Stimulated activated CD4-positive, alpha-beta T cell treated with anti-CD3 and anti-CD28 coated beads, Interleukin-4, amount 100 ng/mL, for 4 hours (primary cell): ENCODE measurements at regions not wholly inside any gene's neighbourhood (a gene's known extent, or its start where the extent isn't known, plus 50 kb on each side); places are given as distances from the start of the nearest gene placed in this dataset.
"Not testable (repeated sequence)": the region's sequence is repeated elsewhere in the genome, so short reads cannot be mapped to it uniquely, and the experiment has no call there.

Source experiments
- DNase-seq, 2 experiments: peaks; one replicate each; pipeline ENCODE4 v3.0.0-alpha.2; 2020

DNA sequence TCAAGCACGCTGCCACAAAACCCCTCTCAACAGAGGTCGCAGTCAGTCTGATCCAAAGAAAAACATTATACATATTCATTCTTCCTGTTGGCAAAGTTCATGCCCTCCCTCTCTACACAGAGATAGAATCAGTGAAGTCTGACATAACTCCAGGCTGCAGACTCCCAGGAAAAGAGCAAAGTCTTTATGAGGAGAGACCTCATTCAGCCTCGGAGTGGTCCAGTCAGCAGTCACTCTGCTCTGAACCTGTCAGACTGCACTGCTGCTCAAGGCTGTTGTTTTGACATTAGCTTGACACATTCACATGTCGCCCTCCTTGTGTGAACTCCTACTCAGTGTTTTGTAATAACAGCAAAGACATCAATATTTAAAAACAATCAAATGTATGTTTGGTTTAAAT, 241.2 kb upstream of the G2E3 start:
- no peak for DNase-seq

DNA sequence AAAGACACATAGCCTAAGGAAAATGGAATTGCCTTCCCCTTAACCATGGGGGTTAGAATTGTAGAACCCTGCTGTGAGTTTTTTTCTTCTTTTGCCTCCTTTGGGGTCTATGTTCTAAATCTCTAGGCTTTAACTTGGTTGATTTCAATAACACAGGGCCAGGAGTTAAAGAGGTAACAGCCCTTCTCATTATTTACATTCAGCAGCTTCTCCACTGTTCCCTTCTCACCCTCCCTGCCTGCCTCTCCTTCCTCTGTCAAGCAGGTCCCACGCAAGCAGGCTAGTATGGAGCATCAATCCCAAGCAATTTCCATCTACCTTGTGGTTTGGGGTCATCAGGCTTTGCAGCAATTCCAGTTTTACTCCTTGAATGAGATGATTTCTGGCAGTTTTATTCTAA, 236.1 kb upstream of the G2E3 start:
- no peak for DNase-seq

DNA sequence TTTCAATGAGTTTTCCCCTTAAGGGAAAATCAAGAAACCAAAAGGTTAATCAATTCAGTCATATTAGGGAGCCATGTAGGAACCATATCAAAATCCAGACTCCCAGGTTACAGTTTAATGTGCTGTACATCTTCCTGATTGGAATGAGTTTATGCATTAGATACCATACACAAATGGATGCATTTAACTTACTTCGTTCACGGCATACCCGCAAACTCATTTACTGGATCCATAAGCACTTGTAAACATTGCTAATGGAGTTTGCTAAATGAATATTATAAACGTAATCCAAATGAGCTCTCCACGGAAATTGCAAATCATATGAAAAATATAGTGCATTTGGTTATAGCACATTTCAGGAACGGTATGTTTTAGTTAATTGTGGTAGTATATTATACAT, 228.9 kb upstream of the G2E3 start:
- DNase-seq, result no peak

DNA sequence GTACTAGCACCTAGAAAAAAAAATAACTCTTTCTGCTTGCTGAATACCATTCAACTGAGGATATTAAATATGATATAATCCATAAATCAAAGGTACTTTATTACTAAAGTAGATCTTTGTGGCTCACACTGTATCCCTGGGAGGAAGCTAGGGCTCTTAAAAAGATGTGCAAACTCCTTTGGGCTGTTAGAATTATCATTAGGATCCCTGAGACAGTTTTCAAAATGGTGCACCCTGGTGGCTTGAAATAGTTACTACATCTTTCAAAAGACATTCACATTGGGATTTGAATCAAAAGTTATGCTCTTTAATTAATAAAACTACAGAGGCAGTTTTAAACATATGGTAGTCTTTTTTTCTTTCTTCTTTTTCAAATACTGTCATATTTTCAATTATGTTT, 228.5 kb upstream of the G2E3 start:
- no peak for DNase-seq

DNA sequence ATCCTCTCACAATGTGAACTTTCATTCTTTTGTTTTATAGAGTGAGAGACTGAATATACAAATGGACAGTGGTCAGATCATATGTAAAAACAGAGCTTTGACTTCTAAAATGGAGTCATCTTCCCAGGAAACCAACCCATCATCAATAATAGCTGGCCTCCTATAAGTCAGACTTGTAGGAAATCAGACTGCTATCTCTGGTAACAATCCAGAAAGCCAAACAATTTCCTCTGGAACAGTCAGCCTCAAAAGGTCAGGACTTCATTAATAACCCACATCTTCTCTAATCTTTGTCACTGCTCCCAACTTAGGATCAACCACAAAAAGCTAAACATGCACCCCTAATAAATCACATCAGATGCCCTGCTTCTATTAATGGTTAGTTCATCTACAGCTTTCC, 227.9 kb upstream of the G2E3 start:
- no peak for DNase-seq

DNA sequence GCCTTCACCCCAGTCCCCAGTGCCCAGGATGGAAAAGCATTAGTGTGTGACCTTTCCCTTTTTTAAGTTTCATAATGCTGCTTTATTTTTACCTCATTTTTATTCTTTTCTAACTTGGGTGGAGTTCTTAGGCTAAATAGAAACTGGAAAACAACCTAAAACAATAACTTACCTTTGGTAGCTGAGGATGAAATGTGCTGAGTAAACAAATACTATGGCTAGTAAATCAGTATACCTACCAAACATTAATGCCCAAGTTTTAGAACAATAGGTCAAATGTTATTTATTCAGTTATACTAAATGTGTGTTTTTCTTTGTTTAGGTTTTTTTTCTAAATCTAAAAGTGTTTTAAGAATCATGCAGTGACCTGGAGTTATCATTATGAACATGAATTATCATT, 226.6 kb upstream of the G2E3 start:
- DNase-seq, result no peak

DNA sequence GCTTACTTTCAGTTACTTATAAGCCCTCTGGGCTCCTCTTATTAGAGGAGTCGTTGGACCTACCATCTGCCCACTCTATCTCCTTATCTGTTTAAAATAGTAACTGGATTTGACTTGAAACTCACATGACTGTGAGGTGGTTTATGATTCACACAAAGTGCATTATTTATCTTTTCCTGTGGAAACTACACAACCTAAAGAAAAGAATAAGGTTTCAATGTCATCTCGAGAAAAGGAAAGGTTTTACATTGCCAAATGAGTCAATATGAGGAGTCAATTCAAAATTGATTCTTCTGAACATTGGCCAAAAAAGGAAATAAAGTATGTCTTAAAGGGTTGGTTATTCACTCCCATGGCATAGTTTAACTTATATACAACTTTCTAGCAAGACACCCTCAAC, 225.0 kb upstream of the G2E3 start:
- DNase-seq, result no peak

DNA sequence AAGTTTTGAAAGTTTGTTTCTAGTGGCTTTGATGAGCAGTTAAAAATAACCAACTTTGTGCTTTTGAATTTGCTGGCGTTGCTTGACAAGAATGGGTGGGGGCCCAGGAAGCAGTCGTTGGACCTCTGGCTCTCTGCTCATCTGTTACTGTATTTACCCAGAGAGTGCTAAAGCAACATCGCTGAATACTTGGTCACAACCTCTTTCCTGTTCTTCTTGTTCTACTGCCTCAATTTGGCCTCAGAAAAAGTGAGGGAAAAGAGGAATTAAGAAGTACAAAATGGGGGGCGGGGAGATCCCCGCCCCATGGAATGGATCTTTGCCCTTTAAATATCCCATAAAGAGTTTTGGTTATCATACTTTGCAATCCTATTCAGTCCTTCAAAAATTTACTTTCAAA, 221.5 kb upstream of the G2E3 start:
- DNase-seq, result no peak

DNA sequence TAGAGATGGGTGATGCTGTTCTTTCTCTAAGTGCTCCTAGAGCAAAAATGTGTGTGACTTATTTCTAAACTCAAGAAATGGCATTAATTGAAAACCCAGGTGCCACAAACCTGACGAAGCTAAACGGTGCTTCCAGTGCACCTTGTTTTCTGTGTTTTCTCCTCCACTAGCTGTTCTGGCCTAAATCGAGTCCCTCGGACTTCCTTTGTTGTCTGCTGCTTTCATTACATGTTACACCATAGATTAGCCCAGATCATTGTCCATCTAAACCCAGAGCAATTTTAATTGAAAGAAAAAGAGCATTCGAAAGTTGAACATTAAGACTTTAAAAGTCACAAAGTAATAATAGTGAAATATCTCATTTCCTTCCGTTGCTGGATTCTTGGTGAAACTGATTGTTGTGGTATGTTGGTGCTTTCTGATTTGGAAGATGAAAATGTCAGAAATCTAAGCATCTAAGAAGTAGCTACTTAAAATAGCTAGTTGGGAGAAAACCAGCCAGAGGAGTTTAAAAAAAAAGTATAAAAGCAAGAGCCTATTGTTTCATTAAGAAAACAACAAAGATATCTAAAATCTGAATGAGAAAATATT, 219.6 kb upstream of the G2E3 start:
- DNase-seq, result no peak

DNA sequence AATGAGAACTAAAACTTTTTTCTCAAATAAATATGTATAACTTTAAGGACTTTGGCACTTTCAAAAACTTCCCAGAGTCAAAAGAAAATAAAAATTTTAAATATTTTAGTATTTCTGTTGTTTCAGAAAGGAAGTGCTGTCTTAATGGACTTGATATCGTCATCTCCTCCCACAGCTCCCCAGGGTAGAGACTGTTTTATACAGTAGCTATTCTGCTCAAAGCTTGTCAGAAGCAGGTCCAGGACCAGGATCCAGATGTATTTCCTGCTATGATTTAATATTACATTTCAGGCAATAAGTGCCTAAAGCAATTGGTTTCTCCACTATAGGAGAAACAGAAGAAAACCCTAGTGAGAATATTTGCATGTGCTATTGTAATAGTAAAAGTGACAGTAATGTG, 218.5 kb upstream of the G2E3 start:
- DNase-seq, result no peak

DNA sequence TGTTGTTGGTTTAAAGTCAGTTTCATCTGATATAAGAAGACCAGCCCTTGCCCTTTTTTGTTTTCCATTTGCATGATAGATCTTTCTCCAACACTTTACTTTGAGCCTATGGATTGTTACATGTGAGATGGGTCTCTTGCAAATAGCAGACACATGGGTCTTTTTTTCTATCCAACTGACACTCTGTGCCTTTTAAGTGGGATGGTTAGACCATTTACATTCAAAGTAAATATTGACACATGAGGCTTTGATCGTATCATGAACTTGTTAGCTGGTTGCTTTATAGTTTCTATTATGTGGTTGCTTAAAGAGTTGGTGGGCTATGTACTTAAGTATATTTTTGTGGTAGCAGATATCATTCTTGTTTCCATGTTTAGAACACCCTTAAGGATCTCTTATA, 213.4 kb upstream of the G2E3 start:
- no peak for DNase-seq

DNA sequence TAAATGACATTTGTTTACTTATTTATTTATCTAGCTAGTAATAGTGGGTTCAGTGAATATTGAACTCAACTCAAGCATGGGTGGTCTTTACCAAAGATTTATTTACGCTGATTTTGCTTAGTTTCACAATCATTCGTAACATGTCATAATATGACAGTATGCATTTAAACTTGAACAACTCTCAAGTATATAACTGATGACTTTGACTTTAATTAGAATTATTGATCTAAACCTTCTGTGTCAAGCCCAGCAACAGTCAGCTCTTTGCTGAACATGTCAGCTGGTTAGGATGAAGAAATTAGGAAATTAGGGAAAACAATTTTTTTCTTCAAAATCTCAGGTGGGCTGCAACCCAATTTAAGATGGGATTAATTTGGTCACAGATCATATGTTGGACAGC, 210.5 kb upstream of the G2E3 start:
- no peak for DNase-seq

DNA sequence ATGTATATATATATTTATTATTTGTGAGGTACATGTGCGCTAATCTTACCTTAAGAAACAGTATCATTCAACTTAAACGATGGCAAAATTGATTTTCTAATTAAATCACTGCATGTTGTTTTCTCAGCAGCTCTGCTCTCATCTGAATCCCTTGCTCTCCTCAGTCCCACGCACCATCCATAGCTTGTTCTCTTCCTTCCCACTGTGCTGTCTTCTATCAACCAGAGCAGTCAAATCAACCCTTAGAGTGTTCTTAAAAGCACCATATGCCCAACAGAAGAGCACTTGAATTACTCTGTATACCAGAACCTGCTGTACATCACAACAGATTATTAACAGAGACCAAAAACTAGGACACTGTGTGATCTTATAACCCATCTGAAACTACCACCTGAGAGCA, 209.4 kb upstream of the G2E3 start:
- DNase-seq, result no peak

DNA sequence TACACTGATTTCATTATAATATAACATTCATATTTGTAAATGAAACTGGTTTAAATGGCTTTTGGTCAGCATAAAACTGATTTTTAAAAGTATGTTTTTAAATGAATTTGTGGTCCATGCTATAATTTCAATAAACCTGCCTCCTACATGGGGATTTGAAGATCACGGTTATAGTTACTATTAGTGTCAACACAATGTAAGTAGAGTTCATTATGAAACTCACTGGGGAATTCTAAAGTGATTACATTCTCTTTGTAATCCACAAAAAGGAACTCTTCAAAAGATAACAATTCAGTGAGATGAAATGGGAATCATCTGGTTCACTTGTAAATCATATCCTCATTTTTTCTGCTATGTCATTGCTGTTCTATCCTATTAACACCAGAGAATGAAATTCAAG, 204.5 kb upstream of the G2E3 start:
- no peak for DNase-seq

DNA sequence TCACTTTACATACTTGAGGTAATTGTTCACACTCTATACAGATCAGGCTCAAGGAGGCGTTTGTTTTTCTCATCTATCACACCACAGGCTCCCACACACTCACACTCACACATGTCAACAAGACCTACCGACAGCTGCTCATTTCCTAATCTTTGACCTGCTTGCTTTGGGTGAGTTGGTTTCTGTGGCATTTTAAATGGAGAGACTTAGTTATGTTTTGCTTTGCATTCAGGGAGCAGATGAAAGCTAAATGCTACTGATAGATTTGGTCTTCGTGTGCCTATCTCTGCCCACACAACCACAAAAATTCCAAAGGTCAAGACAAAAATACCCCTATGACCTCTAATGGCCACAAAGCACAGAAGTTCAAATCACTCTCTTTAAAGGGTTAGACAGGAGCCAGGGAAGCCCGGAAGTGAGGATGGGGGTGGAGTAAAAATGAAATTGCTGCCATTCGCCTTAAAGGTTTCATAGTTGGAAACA, 203.5 kb upstream of the G2E3 start:
- no peak for DNase-seq

DNA sequence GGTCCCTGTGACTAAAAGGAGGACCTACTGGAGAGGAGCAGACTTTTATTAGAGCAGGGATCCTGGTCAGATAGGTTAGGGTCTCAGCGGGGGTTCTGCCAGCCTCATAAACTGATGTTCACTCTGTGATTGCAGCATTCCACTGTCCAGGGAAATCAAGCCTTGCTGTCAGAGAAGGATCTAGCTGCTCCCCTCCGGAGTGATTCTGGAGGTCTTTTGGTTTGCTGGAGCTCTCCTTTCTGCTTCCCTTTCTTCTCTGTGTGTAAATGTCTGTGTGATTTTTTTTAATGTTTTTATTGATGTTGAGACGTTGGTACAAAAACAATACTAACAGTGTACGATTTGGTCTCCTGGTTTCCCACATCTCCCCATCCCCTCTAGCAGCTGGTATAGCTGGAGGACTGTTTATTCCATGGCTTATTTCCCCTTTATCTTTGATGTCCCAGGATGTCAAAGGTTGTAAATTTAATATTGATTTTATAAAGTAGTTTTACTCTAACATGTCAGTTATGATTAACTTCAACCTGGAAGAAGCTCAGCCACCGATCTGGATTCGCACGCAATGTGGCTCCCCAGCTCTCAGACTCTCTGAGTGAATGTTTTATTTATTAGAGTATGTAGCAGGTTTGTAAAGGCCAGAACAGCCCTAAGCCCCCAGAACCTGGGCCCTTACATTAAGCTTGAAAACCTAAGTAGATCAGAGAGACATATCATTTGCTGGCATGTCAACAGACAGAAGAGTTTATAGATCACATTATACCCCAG, 202.3 kb upstream of the G2E3 start:
- DNase-seq, result no peak

DNA sequence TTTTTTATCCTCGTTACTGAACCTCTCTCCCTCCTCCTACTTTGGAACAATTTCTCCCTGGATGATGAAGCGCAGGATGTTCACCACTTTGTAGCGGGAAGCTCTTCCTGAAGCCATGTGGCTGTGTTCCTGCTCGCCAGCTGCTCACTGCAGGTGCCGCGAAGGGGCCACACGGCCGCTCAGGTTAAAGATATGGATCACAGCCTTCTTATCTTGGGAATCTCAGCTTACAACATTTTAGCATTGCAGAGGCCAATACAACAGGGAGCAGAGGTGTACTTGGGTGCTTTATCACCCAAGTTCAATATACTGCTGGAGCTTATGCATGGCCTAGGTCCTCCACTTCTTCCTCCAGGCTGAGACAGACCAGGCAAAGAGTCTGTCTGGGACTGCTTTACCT, 201.2 kb upstream of the G2E3 start:
- no peak for DNase-seq

DNA sequence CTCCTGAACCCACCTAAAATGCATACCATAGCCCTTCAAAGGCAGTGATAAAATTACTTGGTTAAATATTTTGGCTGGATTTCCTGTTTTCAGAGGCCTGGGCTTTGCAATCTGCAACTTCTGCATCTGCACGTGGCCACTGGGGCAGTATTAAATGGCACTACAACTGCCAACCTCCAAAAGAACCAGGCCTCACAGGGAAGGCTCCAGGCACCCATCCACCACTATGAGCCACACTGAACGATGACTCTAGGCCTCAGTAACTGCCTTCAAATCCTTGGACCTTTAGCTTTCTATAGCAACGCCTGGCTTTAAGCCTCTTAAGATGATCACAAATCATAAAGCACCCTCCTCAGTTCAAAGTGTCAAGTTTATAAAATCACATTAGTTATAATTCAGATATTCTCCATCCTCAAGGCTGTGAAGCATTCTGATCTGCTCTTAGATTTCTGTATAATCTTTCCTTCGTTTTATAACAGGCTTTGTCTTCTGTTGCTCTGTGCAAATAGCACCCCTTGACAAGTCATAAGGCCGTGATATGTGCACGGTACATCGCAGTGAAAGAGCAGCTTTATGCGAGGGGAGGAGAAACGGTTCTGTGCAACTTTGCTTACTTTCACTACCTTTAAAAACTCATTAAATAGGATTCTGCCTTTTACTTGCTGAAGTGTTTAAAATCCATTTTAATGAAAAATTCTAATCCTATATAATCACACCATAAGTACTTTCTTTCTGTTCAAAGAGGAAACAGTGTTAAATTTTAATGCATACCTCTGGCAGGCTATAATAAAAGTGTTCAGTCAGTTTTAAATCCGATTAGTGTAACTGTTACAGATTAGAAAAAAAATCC, 196.4 kb upstream of the G2E3 start:
- DNase-seq, result no peak

DNA sequence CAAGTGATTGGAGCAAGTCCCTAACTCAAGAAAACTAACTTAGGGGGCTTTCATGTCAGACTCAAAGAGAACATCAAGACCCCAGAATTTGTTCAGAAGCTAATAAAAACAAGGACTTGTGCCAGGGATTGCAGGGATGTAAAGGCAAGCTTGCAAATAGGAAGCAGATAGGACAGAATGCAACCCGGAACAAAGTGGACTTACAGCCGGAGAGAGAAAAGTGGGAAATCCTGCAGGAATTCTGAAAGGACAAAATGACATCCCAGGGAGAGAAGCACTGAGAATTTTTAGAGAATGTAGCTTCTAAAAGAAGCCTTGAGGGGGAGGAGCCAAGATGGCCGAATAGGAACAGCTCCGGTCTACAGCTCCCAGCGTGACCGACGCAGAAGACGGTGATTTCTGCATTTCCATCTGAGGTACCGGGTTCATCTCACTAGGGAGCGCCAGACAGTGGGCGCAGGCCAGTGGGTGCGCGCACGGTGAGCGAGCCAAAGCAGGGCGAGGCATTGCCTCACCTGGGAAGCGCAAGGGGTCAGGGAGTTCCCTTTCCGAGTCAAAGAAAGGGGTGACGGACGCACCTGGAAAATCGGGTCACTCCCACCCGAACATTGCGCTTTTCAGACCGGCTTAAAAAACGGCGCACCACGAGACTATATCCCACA, 195.6 kb upstream of the G2E3 start:
- DNase-seq, result not testable (repeated sequence)

DNA sequence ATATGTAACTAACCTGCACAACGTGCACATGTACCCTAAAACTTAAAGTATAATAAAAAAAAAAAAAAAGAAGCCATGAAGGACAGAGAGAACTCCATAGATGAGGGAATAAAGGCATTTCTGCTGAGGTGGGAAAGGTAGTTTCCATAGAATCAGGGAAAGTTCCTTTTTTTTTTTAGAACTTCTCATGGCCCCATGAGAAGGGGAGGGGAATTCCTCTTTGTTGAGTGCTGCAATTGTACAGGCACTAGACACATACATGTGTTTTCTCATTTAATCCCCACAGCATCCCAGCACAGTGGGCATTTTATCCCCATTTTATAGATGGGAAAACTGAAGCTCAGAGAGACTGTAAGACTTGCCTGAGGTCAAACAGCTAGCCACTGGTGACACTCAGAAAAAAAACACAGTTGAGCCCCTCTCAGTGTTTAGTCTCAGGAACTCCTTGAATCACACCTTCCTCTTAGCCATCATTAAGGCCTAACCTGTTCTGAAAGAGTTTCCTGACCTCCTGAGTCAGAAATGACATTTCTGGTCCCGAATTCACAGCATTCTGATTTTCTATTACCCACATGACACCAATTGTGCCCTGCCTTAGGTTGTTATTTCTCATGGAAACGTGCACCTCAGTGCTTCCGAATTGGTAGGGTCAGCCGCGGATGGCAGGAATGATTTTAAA, 189.3 kb upstream of the G2E3 start:
- no peak for DNase-seq

DNA sequence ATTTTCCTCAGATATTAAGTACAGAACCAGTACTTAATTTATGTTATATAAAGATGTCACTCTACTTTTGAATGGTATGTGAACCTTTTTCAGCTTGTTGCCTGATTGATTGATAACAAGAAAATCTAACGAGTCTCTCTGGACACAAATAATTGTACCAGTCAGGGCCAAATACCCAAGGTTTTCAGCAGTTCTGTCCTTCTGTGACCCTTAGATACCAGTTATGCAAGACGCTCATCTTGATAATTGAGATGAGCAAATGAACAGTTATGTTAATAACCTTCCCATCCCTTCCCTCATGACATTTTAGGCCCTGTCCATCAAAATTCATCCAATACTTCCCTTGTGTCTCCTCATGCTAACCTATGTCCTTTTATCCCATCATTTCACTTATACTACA, 185.9 kb upstream of the G2E3 start:
- no peak for DNase-seq

DNA sequence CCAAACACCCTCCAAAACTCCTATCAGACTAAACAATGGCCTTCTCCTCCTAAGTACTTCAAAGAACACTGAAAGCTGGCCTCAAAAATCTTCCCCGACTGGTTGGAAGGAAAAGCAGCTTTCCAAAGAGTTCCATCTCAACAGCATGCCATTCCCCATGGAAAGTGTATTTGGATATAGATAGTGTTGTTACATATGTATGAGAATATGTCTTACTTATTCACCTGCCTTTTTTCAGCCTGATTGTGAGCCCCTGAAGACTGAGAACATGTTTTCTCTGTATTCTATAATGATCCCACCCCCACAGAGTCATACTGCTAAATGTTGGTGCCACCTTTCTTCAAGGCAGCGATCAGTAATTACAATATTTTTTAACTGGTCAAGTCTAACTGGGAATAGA, 185.4 kb upstream of the G2E3 start:
- DNase-seq, result no peak
